ENCODE measurements at regions not wholly inside any gene's neighbourhood (a gene's known extent, or its start where the extent isn't known, plus 50 kb on each side); places are given as distances from the start of the nearest gene placed in this dataset.

DNA sequence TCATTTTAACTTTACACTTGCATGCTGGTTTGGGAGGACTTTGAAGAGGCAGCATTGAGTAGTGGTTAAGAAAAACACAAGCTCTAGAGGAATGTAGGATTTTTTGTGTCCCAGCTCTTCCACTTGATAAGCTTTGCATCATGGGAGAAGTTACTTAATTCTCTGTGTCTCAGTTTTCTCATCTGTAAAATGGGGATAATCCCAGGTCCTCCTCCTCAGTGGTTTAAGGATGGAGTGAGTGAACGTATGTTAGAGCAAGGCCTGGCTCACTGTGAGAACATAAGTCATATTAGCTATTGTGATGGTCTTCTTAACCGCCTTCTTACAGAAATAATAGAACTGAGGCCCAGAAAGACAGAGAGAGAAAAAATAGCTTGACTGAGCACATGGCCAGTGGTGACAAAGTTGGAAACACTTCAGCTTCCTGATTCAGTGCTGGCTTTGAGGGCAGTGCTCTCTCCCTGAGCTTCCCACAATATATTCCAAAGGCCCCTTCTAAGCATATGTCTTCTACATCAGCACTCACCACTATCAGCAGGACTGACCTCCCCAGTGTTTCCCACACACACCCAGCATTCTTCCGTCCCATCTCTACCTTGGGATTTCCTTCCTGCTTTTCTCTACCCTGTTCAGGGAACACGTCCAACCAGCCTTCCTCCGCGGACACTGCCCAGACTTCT lies 214.9 kb upstream of the TNP1 start:
- peak overlapping the region; percentile 66 for H3K27ac Mint-ChIP-seq (ENCODE audit: unreplicated experiment)
- no peak overlapping the region for H3K4me3 Mint-ChIP-seq (ENCODE audit: unreplicated experiment)
- TF ChIP-seq, protein P1, sequence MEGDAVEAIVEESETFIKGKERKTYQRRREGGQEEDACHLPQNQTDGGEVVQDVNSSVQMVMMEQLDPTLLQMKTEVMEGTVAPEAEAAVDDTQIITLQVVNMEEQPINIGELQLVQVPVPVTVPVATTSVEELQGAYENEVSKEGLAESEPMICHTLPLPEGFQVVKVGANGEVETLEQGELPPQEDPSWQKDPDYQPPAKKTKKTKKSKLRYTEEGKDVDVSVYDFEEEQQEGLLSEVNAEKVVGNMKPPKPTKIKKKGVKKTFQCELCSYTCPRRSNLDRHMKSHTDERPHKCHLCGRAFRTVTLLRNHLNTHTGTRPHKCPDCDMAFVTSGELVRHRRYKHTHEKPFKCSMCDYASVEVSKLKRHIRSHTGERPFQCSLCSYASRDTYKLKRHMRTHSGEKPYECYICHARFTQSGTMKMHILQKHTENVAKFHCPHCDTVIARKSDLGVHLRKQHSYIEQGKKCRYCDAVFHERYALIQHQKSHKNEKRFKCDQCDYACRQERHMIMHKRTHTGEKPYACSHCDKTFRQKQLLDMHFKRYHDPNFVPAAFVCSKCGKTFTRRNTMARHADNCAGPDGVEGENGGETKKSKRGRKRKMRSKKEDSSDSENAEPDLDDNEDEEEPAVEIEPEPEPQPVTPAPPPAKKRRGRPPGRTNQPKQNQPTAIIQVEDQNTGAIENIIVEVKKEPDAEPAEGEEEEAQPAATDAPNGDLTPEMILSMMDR (IDR thresholded peaks at IDR 0.05; ENCODE audit: unreplicated experiment): no peak
- H3K27me3 Mint-ChIP-seq (ENCODE audit: unreplicated experiment): peaks cover 2% of the 10 kb centered on the region
- no peaks in the 10 kb centered on the region for H3K9me3 Mint-ChIP-seq (ENCODE audit: unreplicated experiment)
- peaks cover 42% of the 10 kb centered on the region for H3K4me1 Mint-ChIP-seq (ENCODE audit: unreplicated experiment)
- no peaks in the 10 kb centered on the region for H3K36me3 Mint-ChIP-seq (ENCODE audit: low read depth, unreplicated experiment)
- DNase-seq (ENCODE audit: low spot score): peak; percentile 4

DNA sequence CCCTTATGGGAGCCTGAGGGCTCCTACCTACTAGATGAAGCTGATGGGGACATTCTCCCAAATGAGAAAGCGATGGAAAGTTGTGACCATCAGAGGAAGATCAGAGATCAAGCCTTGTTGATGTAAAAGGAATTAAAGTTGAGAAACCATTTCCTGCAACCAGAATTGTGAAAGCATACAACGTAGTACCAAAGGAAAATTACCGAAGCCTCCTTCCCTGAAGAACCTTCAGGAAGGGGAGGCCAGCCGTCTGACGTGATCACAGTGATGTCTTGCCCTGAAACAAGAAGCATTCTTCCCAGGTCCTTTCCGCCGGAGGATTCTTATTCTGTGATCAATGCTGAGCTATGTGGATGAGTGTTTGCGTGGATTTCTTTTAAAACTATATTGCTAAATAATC lies 211.6 kb upstream of the TNP1 start:
- Mint-ChIP-seq H3K27ac (ENCODE audit: unreplicated experiment) (no peak overlapping the region), H3K4me1 (ENCODE audit: unreplicated experiment) (peaks cover 25% of the 10 kb centered on the region), H3K36me3 (ENCODE audit: low read depth, unreplicated experiment) (no peaks in the 10 kb centered on the region), H3K9me3 (ENCODE audit: unreplicated experiment) (no peaks in the 10 kb centered on the region), H3K27me3 (ENCODE audit: unreplicated experiment) (peaks cover 2% of the 10 kb centered on the region), H3K4me3 (ENCODE audit: unreplicated experiment) (no peak overlapping the region)
- no peak for DNase-seq (ENCODE audit: low spot score)
- TF ChIP-seq, protein P1 (IDR thresholded peaks at IDR 0.05; ENCODE audit: unreplicated experiment): no peak

DNA sequence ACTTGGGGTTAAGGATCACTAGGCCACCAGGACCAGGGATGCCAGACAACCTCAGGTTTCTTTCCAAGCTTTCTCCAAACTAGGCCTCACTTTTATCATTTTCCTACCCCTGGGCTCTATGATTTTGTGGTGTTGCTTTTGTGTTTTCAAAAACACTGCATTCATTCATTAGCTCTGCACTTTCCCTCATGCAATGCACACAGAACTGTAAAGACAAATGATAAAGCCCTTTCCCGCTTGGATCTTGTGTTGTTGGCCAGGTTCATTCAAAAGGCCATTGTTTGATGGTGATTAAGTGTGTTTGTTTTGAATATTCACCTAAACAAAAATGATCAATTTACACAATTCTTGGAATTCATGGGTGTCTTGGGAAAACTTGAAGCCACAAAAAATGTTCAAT lies 210.7 kb upstream of the TNP1 start:
- DNase-seq (ENCODE audit: low spot score): no peak
- TF ChIP-seq, protein P1 (IDR thresholded peaks at IDR 0.05; ENCODE audit: unreplicated experiment): no peak
- Mint-ChIP-seq H3K9me3 (ENCODE audit: unreplicated experiment) (no peaks in the 10 kb centered on the region), H3K27ac (ENCODE audit: unreplicated experiment) (no peak overlapping the region), H3K4me1 (ENCODE audit: unreplicated experiment) (peaks cover 17% of the 10 kb centered on the region), H3K4me3 (ENCODE audit: unreplicated experiment) (no peak overlapping the region), H3K27me3 (ENCODE audit: unreplicated experiment) (peaks cover 2% of the 10 kb centered on the region), H3K36me3 (ENCODE audit: low read depth, unreplicated experiment) (no peaks in the 10 kb centered on the region)

DNA sequence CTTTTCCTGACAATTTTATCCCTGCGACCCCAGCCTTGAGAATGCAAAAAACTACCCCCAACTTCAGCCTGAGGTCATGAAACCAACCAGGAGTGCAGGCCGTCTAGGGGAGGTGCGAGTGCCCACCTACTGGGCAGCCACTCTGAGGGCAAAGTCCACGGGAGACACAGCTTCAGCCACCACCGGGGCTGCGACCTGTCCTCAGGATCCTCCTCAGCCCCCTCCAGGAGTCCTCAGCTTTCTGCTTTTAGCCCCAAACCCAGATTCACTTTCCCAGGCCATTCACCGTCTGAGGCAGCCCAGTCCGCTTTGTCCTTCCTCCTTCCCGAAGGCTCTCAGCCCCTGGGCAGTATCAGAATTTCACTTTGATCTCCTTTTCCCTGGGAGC lies 210.2 kb upstream of the TNP1 start:
- H3K27ac Mint-ChIP-seq (ENCODE audit: unreplicated experiment): no peak overlapping the region
- peaks cover 2% of the 10 kb centered on the region for H3K27me3 Mint-ChIP-seq (ENCODE audit: unreplicated experiment)
- no peaks in the 10 kb centered on the region for H3K9me3 Mint-ChIP-seq (ENCODE audit: unreplicated experiment)
- no peak for DNase-seq (ENCODE audit: low spot score)
- H3K4me1 Mint-ChIP-seq (ENCODE audit: unreplicated experiment): peaks cover 11% of the 10 kb centered on the region
- TF ChIP-seq, protein P1 (IDR thresholded peaks at IDR 0.05; ENCODE audit: unreplicated experiment): no peak
- H3K4me3 Mint-ChIP-seq (ENCODE audit: unreplicated experiment): no peak overlapping the region
- no peaks in the 10 kb centered on the region for H3K36me3 Mint-ChIP-seq (ENCODE audit: low read depth, unreplicated experiment)

DNA sequence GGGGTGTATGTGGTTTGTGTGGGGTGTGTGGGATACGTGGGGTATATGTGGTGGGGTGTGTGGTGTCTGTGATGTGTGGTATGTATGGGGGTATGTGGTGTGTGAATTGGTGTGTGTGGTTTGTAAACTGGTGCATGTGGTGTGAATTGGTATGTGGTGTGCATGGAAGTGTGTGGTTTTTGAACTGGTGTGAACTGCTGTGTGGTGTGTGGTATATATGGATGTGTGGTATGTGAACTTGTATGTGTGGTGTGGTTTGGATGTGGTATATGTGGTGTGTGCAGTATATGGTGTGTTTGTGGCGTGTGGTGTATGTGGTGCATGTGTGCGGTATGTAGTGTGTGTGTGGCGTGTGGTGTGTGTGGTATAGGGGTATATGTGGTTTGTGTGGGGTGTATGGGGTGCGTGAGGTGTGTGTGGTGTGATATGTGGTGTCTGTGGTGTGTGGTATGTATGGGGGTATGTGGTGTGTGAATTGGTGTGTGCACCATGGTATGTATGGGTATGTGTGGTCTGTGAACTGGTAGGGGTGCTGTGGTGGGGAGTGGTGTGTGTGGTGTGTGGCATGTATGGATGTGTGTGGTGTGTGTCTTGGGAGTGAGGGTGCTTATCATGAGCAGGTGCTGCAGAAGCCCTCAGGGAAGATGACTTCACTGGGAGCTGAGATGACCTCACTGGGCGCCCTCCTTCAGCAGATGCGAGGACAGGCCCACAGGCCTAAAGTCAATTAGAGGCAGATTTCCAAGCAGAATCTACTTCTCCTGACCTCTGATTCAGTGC lies 209.6 kb upstream of the TNP1 start:
- Mint-ChIP-seq H3K27ac (ENCODE audit: unreplicated experiment) (no peak overlapping the region), H3K4me3 (ENCODE audit: unreplicated experiment) (no peak overlapping the region), H3K27me3 (ENCODE audit: unreplicated experiment) (peaks cover 2% of the 10 kb centered on the region), H3K36me3 (ENCODE audit: low read depth, unreplicated experiment) (no peaks in the 10 kb centered on the region), H3K4me1 (ENCODE audit: unreplicated experiment) (peaks cover 10% of the 10 kb centered on the region), H3K9me3 (ENCODE audit: unreplicated experiment) (no peaks in the 10 kb centered on the region)
- DNase-seq (ENCODE audit: low spot score): no peak
- TF ChIP-seq, protein P1 (IDR thresholded peaks at IDR 0.05; ENCODE audit: unreplicated experiment): no peak
